ENCODE measurements at regions not wholly inside any gene's neighbourhood (a gene's known extent, or its start where the extent isn't known, plus 50 kb on each side); places are given as distances from the start of the nearest gene placed in this dataset.

GRCh38 chr3:194973366-194974000, 287.8 kb downstream of the FAM43A start:
- no peak for DNase-seq (ENCODE audit: low spot score)

GRCh38 chr3:194974468-194975135, 288.9 kb downstream of the FAM43A start:
- DNase-seq (ENCODE audit: low spot score): no peak

GRCh38 chr3:194976049-194976451, 290.4 kb downstream of the FAM43A start:
- DNase-seq (ENCODE audit: low spot score): no peak

- DNase-seq (ENCODE audit: low spot score): no peak
These were observed 291.2 kb downstream of the FAM43A start for GRCh38 chr3:194976874-194977273.

- no peak for DNase-seq (ENCODE audit: low spot score)
These were observed 291.7 kb downstream of the FAM43A start for GRCh38 chr3:194977356-194977755.

GRCh38 chr3:194979173-194979572, 291.8 kb downstream of the XXYLT1 start:
- no peak for DNase-seq (ENCODE audit: low spot score)

- DNase-seq (ENCODE audit: low spot score): no peak
These were observed 288.5 kb downstream of the XXYLT1 start for GRCh38 chr3:194982472-194982871.

- no peak for DNase-seq (ENCODE audit: low spot score)
These were observed 287.8 kb downstream of the XXYLT1 start for GRCh38 chr3:194983121-194983520.

- no peak for DNase-seq (ENCODE audit: low spot score)
These were observed 287.3 kb downstream of the XXYLT1 start for GRCh38 chr3:194983620-194984019.

GRCh38 chr3:194984066-194984465, 286.9 kb downstream of the XXYLT1 start:
- DNase-seq (ENCODE audit: low spot score): no peak

- no peak for DNase-seq (ENCODE audit: low spot score)
These were observed 286.3 kb downstream of the XXYLT1 start for GRCh38 chr3:194984622-194985021.

GRCh38 chr3:194985031-194985578, 285.9 kb downstream of the XXYLT1 start:
- DNase-seq (ENCODE audit: low spot score): no peak

- DNase-seq (ENCODE audit: low spot score): no peak
These were observed 284.5 kb downstream of the XXYLT1 start for GRCh38 chr3:194986208-194987043.

- no peak for DNase-seq (ENCODE audit: low spot score)
These were observed 283.1 kb downstream of the XXYLT1 start for GRCh38 chr3:194987571-194988494.

GRCh38 chr3:194988495-194989165, 282.3 kb downstream of the XXYLT1 start:
- no peak for DNase-seq (ENCODE audit: low spot score)

- no peak for DNase-seq (ENCODE audit: low spot score)
These were observed 281.7 kb downstream of the XXYLT1 start for GRCh38 chr3:194989241-194989640.

- DNase-seq (ENCODE audit: low spot score): no peak
These were observed 280.3 kb downstream of the XXYLT1 start for GRCh38 chr3:194990454-194991337.

- no peak for DNase-seq (ENCODE audit: low spot score)
These were observed 279.7 kb downstream of the XXYLT1 start for GRCh38 chr3:194991338-194991654.

- DNase-seq (ENCODE audit: low spot score): no peak
These were observed 277.1 kb downstream of the XXYLT1 start for GRCh38 chr3:194993896-194994295.

GRCh38 chr3:194994551-194994981, 276.4 kb downstream of the XXYLT1 start:
- no peak for DNase-seq (ENCODE audit: low spot score)

All from hematopoietic multipotent progenitor cell treated with erythropoietin and hydrocortisone succinate and interleukin-3 and kit ligand, for 17 days (in vitro differentiated cells).